Mesendoderm (in vitro differentiated cells): ENCODE measurements at regions not wholly inside any gene's neighbourhood (a gene's known extent, or its start where the extent isn't known, plus 50 kb on each side); places are given as distances from the start of the nearest gene placed in this dataset.

Source experiments
- DNase-seq: peaks from one replicate; pipeline ENCODE4 v3.0.0; 2013
- H2AK5ac ChIP-seq: 2 replicates; pipeline ENCODE4 v1.6.1; 2013; ENCODE audit warnings: low read length, inconsistent platforms
- H2BK120ac ChIP-seq: 2 replicates; pipeline ENCODE4 v1.6.1; 2013; ENCODE audit warnings: low read depth, mild to moderate bottlenecking, low read length, moderate library complexity, mixed read lengths
- H2BK15ac ChIP-seq: replicated peaks from 2 replicates; pipeline ENCODE4 v1.6.1; 2013; ENCODE audit warnings: low read depth, mild to moderate bottlenecking, moderate library complexity
- H2BK5ac ChIP-seq: 2 replicates; pipeline ENCODE4 v1.6.1; 2013; ENCODE audit warnings: low read length, inconsistent platforms
- H3K18ac ChIP-seq: 2 replicates; pipeline ENCODE4 v1.6.1; 2013; ENCODE audit warnings: mild to moderate bottlenecking, low read length, mixed read lengths
- H3K23ac ChIP-seq: one replicate; pipeline ENCODE4 v1.6.1; 2013; ENCODE audit warnings: low read length
- H3K27ac ChIP-seq: 2 replicates; pipeline ENCODE4 v1.5.1; 2013; ENCODE audit warnings: low read depth, mild to moderate bottlenecking, inconsistent platforms, low read length, moderate library complexity
- H3K27me3 ChIP-seq: 2 replicates; pipeline ENCODE4 v1.6.1; 2013; ENCODE audit warnings: low read length, control low read depth, mild to moderate bottlenecking, inconsistent platforms; ENCODE audit not compliant: insufficient read depth, poor library complexity
- H3K36me3 ChIP-seq: 2 replicates; pipeline ENCODE4 v1.6.1; 2013; ENCODE audit warnings: low read length, inconsistent platforms; ENCODE audit not compliant: control insufficient read depth, insufficient read depth
- H3K4ac ChIP-seq: one replicate; pipeline ENCODE4 v1.6.1; 2013; ENCODE audit warnings: low read depth, mild to moderate bottlenecking, low read length, moderate library complexity
- H3K4me1 ChIP-seq: 2 replicates; pipeline ENCODE4 v1.6.1; 2013; ENCODE audit warnings: low read depth, low read length, inconsistent platforms; ENCODE audit not compliant: control insufficient read depth
- H3K4me2 ChIP-seq: 2 replicates; pipeline ENCODE4 v1.6.1; 2013; ENCODE audit warnings: low read length
- H3K4me3 ChIP-seq: 2 replicates; pipeline ENCODE4 v1.5.1; 2013; ENCODE audit warnings: mild to moderate bottlenecking, low read length
- H3K56ac ChIP-seq: one replicate; pipeline ENCODE4 v1.6.1; 2013; ENCODE audit warnings: low read length
- H3K79me1 ChIP-seq: 2 replicates; pipeline ENCODE4 v1.6.1; 2013; ENCODE audit warnings: low read length, inconsistent platforms
- H3K79me2 ChIP-seq: 2 replicates; pipeline ENCODE4 v1.6.1; 2013; ENCODE audit warnings: mild to moderate bottlenecking, low read length; ENCODE audit not compliant: control insufficient read depth, insufficient read depth
- H3K9ac ChIP-seq: 2 replicates; pipeline ENCODE4 v1.6.1; 2013; ENCODE audit warnings: low read length, inconsistent platforms
- H4K5ac ChIP-seq: one replicate; pipeline ENCODE4 v1.6.1; 2013; ENCODE audit warnings: low read length
- H4K8ac ChIP-seq: one replicate; pipeline ENCODE4 v1.6.1; 2013; ENCODE audit warnings: low read depth, mild to moderate bottlenecking, control low read depth, low read length, moderate library complexity
- WGBS: extraction: QIAGEN DNeasy Blood & Tissue Kit; methylation state at CpG from one replicate; pipeline ENCODE4 v1.1.7; 2013; ENCODE audit warnings: low lambda C conversion rate, missing lambda C conversion rate; ENCODE audit not compliant: insufficient coverage; ENCODE audit errors: extremely low coverage; 5-methylcytosine and 5-hydroxymethylcytosine counted together

DNA sequence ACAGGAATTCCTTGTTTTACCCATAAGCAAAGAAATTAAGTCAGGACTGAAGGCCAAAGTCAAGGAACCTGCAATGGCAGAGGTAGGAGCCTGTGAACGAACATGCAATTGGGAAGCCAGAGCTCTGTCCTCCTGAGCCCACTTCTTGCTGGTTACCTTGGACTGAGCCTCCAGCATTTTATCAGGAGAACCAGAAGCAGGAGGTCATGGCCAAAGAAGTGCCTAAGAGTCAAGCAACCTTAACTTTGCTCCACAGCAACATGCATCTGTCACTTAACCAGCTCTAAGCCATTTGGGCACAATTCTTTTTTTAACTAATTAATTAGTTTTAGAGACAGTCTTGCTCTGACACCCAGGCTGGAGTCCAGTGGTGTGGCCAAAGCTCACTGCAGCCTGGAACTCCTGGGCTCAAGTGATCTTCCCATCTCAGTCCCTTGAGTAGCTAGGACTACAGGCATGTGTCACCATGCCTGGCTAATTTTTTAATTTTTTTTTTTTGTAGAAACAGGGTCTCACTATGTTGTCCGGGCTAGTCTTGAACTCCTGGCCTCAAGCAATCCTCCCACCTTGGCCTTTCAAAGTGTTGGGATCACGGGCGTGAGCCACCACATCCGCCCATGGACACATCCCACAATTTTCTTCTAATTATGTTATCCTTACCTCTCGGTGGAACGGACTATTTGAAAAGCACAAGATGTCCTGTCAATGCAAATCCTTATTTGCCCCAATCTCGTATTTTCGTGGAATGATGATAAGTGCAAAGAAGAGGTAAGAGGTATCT, 334.2 kb downstream of the CD83 start:
- no peak overlapping the region for H3K56ac ChIP-seq
- H2BK120ac ChIP-seq = no peak overlapping the region
- peaks cover 4% of the 10 kb centered on the region for H3K4me1 ChIP-seq
- no peaks in the 10 kb centered on the region for H3K27me3 ChIP-seq
- no peak overlapping the region for H2BK5ac ChIP-seq
- WGBS = no CpG with 5 or more reads among the region's 9 CpGs
- H3K9ac ChIP-seq = no peak overlapping the region
- H3K36me3 ChIP-seq = no peaks in the 10 kb centered on the region
- H3K4ac ChIP-seq = no peak overlapping the region
- no peak overlapping the region for H2AK5ac ChIP-seq
- no peaks in the 10 kb centered on the region for H3K79me2 ChIP-seq
- no peak overlapping the region for H2BK15ac ChIP-seq
- no peak overlapping the region for H3K4me3 ChIP-seq
- H3K4me2 ChIP-seq = no peak overlapping the region
- H4K8ac ChIP-seq = no peak overlapping the region
- H3K79me1 ChIP-seq = no peaks in the 10 kb centered on the region
- no peak overlapping the region for H4K5ac ChIP-seq
- DNase-seq = no peak
- H3K18ac ChIP-seq = no peak overlapping the region
- H3K27ac ChIP-seq = no peak overlapping the region
- H3K23ac ChIP-seq = no peak overlapping the region

DNA sequence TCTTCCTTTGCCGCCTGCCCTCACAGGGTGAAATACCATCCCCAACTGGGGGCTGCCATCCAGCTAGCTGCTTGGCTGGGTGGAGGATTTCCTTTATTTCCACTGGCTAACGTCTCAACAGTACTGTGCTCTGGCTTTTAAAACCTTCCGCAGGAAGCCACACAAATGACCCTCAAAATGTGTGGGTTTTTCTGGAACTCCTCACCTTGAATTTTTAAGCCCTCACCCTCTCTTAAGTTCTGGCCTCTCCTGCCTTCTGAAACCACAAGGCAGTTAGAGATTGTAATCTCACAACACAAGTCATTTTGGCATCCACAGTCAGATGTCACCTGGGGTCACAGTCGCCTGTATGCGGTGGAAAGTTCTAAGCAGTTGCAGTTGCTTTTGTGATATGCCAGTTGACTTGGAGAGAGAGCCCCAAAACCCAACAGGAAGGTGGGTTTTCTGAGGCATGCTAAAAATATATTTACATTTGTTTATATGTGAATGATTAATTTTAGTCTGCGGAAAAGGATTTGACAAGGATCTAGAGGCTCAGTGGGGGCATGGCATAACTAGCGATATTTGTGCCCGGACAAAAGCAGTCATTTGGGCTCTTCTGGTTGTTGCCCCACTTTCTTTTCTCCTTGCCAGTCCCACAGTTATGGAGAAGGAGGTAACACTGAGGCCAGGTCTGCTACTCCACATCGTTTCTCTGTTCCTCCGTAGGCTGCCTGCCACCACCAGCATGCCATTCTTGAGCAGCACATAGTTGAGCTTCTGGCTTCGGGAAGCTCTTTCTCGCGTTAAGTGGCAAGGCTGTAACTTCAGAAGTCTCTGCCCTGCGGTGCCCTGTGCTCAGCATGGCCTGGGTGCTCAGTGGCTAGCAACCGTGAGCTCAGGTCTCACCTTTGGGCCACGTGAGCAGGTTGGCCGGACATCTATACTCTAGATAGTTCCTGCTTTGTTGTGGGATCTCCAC, 335.3 kb downstream of the CD83 start:
- Histone ChIP-seq H3K4me1 (peaks cover 4% of the 10 kb centered on the region), H3K18ac (no peak overlapping the region), H3K23ac (no peak overlapping the region), H4K8ac (no peak overlapping the region), H3K79me1 (no peaks in the 10 kb centered on the region), H3K79me2 (no peaks in the 10 kb centered on the region), H3K27ac (no peak overlapping the region), H3K56ac (no peak overlapping the region), H2AK5ac (no peak overlapping the region), H3K27me3 (no peaks in the 10 kb centered on the region), H2BK120ac (no peak overlapping the region), H3K36me3 (no peaks in the 10 kb centered on the region), H4K5ac (no peak overlapping the region), H2BK5ac (no peak overlapping the region), H3K9ac (no peak overlapping the region), H2BK15ac (no peak overlapping the region), H3K4ac (no peak overlapping the region), H3K4me3 (no peak overlapping the region), H3K4me2 (no peak overlapping the region)
- WGBS = no CpG with 5 or more reads among the region's 17 CpGs
- no peak for DNase-seq

DNA sequence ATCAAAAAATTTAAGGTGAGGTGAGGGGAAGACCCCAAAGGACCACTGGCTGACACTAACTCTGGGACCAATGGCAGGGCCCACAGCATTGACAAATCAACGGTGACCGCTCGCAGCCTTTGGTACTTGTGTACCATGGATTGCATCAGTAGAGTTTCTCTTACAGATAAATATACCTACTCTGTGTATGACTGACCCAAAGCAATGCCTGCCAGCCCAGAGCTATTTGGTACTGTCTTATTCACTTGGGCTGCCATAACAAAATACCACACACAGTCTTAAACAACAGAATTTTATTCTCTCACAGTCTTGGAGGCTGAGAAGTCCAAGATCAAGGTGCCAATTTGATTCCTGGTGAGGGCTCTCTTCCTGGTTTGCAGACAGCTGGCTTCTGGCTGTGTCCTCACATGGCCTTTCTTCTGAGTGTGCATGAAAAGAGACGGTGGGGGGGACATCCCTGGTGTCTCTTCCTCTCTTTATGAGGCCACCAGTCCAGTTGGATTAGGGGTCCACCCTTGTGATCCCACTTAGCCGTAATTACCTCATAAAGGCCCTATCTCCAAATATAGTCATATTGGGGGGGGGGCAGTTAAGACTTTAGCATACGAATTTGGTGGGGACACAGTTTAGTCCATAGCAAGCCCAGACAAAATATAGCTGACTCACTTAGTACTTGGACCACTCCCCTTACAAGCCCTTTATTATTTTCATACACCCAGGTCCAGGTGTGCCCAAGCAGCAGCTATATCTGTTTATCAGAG, 336.3 kb downstream of the CD83 start:
- Histone ChIP-seq H3K36me3 (no peaks in the 10 kb centered on the region), H3K4me2 (no peak overlapping the region), H2BK5ac (no peak overlapping the region), H3K27me3 (no peaks in the 10 kb centered on the region), H3K23ac (no peak overlapping the region), H3K4me3 (no peak overlapping the region), H3K4ac (no peak overlapping the region), H2BK120ac (no peak overlapping the region), H4K5ac (no peak overlapping the region), H3K79me2 (no peaks in the 10 kb centered on the region), H3K79me1 (no peaks in the 10 kb centered on the region), H3K27ac (no peak overlapping the region), H2BK15ac (no peak overlapping the region), H2AK5ac (no peak overlapping the region), H4K8ac (no peak overlapping the region), H3K18ac (no peak overlapping the region), H3K9ac (no peak overlapping the region), H3K56ac (no peak overlapping the region), H3K4me1 (peaks cover 4% of the 10 kb centered on the region)
- no peak for DNase-seq
- no CpG with 5 or more reads among the region's 6 CpGs for WGBS

DNA sequence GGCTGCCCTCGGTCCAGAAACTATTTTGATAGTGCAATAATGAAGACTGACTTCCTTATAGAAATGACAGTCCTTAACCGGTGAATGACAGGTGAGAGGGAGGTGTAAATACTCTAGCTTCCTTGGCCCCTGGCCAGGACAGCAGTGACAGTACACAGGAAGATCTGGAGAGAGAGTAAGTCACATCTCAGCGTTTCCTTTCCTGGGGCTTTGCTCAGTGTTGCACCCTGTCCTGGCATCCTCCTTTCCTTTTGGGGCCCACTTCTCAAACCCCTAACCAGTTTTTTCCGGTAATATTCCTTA, 336.9 kb downstream of the CD83 start:
- H4K8ac ChIP-seq = no peak overlapping the region
- H3K4me2 ChIP-seq = no peak overlapping the region
- no peak overlapping the region for H4K5ac ChIP-seq
- H3K27me3 ChIP-seq = no peaks in the 10 kb centered on the region
- H3K36me3 ChIP-seq = no peaks in the 10 kb centered on the region
- no peak overlapping the region for H3K4me3 ChIP-seq
- H3K79me2 ChIP-seq = no peaks in the 10 kb centered on the region
- WGBS = no CpG with 5 or more reads among the region's 4 CpGs
- no peak overlapping the region for H3K27ac ChIP-seq
- DNase-seq = no peak
- no peak overlapping the region for H2BK5ac ChIP-seq
- no peak overlapping the region for H3K9ac ChIP-seq
- no peak overlapping the region for H2BK15ac ChIP-seq
- H3K79me1 ChIP-seq = no peaks in the 10 kb centered on the region
- no peak overlapping the region for H3K18ac ChIP-seq
- H3K56ac ChIP-seq = no peak overlapping the region
- peaks cover 4% of the 10 kb centered on the region for H3K4me1 ChIP-seq
- no peak overlapping the region for H2BK120ac ChIP-seq
- H3K23ac ChIP-seq = no peak overlapping the region
- H2AK5ac ChIP-seq = no peak overlapping the region
- no peak overlapping the region for H3K4ac ChIP-seq

DNA sequence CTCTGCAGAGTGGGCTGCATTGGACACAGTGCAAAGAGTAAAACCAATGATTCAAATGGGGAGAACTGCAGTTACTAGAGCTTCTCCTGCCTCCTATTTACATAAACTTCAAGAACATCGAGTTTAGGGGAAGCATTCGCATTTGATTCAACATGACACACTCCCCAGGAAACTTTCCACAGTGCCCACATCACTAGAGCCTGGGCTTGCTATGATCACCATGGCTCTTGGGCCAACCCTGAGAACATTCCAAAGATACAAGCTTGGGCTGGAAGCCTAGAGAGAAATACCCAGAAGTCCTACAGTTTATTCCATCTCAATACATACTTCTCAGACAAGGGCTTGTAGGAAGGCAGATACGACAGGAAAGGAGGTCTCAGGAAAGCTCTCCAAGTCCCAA, 337.9 kb downstream of the CD83 start:
- DNase-seq = no peak
- no peaks in the 10 kb centered on the region for H3K79me1 ChIP-seq
- H3K79me2 ChIP-seq = no peaks in the 10 kb centered on the region
- no peak overlapping the region for H4K5ac ChIP-seq
- no peak overlapping the region for H2BK5ac ChIP-seq
- H3K4me2 ChIP-seq = no peak overlapping the region
- no peaks in the 10 kb centered on the region for H3K27me3 ChIP-seq
- no CpG with 5 or more reads among the region's 3 CpGs for whole genome bisulfite sequencing
- H3K4me3 ChIP-seq = no peak overlapping the region
- H3K36me3 ChIP-seq = no peaks in the 10 kb centered on the region
- peak overlapping the region; percentile 0 for H3K56ac ChIP-seq
- H2AK5ac ChIP-seq = no peak overlapping the region
- H3K4me1 ChIP-seq = peaks cover 4% of the 10 kb centered on the region
- H3K18ac ChIP-seq = peak overlapping the region; percentile 1
- H4K8ac ChIP-seq = no peak overlapping the region
- H3K27ac ChIP-seq = no peak overlapping the region
- H3K4ac ChIP-seq = no peak overlapping the region
- H2BK120ac ChIP-seq = no peak overlapping the region
- no peak overlapping the region for H3K9ac ChIP-seq
- no peak overlapping the region for H3K23ac ChIP-seq
- no peak overlapping the region for H2BK15ac ChIP-seq
